Stimulated activated CD4-positive, alpha-beta T cell treated with anti-CD3 and anti-CD28 coated beads, Interleukin-15, amount 100 ng/mL, for 24 hours (primary cell): ENCODE measurements at regions not wholly inside any gene's neighbourhood (a gene's known extent, or its start where the extent isn't known, plus 50 kb on each side); places are given as distances from the start of the nearest gene placed in this dataset.

Experiments used
- DNase-seq: peaks from one replicate; pipeline ENCODE4 v3.0.0-alpha.2; 2020

DNA sequence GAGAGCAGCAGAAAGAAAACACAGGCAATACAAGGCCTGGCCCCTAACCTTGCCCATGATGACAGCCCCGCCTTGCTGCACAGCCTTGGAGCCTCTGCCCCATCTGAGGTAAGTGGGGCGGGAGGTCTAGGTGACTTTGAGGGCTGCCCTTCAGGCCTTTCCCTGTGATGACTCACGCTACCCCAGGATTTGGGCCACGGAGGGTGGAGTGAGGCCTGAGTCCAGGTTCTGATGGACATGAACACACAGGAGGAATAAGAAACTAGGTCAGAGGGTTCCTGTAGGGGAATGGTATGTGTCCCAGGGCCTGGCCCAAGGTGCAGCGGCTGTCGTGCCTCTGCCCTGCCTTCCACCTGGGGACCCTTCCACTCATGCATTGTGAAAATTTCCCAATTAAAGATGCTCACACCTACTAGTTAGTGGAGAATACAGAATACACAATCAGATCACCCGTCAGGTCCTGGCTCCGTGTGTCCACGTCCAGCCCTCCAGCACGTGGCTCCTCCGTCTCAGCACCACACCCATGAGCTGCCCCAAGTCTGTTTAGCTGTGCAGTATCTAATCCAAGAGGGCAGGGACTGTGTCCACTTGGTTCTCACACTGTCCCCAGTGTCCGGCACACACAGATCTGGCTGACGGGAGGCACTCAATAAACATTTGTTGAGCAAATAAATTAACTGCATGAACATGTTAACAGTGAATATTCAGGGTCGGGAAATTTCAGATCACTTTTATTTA, 111.0 kb downstream of the CHST1 start:
- DNase-seq, result no peak

GRCh38 chr11:45553383-45553936, 112.0 kb downstream of the CHST1 start:
- no peak for DNase-seq

- no peak for DNase-seq
These were observed 114.2 kb downstream of the CHST1 start for GRCh38 chr11:45551191-45551713.

GRCh38 chr11:45549257-45549656, 116.2 kb downstream of the CHST1 start:
- DNase-seq, result no peak

DNA sequence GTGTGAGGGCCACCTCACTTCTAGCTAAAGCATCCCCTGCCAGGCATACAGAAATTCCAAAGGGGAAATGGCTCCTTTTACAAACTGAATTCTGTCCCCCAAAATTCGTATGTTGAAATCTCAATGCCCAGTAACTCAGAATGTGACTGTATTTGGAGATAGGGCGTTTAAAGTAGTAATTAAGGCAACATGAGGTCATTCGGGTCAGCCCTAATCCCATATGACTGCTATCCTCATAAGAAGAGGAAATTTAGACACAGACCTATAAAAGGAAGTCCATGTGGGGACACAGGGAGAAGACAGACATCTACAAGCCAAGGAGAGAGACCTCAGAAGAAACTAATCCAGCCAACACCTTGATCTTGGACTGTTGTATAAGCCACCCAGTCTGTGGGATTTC, 119.1 kb downstream of the CHST1 start:
- DNase-seq, result no peak

DNA sequence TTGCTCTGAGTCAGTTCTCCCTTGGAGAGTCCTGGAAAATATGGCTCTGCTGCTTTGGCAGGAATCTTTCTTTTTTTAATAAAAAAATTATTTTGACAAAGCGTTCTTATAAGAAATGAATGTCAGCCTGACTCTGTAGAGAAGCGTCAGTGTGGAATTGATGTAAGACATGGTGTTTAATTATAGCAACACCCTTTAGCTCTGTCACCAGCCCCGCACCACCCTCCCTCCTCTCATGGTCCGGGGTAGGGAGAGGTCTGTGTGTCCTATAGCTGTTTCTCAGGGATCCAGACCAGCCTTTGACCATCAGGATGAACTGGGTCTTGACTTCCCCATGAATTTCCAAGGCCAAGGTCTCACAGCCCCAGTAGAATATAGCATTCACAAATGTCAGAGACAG, 120.6 kb downstream of the CHST1 start:
- DNase-seq, result no peak

DNA sequence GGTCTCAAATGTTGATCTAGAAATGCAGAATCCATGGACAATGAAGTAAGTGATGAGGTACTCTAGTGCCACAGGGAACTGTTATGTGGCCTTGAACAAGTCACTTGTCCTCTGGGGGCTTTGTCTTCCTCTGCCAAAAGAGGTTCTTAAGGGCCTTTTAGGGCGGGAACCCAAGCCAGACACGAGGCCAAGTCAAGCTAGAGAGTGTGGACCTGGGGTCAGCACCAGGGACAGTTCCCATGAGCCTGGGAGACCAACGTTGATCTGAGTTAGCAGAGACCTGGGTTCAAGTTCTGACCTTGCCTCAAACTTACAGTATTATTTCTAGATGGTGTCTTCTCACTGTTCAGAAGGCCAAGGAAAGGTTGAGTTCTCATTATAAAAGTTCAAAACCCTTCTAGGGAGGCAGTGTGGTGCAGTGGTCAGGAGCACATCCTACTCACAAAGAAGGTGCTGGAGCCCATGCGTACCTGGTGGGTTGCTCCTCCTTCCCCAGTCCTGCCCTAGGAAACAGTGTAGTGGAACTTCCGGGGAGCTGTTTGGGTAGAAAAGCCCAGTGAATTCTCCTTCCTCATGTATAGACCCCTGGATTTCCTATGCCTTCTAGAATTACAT, 121.5 kb downstream of the CHST1 start:
- peak; percentile 18 for DNase-seq

DNA sequence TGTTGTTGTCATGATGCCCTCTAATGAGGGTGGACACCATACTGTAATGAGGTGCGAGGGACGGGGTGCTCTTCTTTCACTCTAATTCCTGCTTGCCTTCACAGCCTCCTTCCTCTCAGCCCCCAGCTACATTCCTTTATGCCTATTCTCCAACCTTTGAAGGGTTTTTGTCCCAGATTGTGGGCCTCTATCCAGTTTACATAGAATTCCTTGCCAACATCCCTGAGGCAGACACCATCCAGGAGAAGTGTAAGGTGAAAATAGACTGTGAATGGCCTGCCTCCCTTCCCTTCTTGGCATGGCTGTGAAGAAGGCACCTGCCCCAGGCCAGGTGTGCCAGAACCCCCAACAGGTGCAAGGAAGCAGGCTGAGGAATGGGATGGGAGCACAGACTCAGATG, 122.3 kb downstream of the CHST1 start:
- DNase-seq, result no peak

- no peak for DNase-seq
These were observed 123.6 kb downstream of the CHST1 start for GRCh38 chr11:45541693-45542434.

DNA sequence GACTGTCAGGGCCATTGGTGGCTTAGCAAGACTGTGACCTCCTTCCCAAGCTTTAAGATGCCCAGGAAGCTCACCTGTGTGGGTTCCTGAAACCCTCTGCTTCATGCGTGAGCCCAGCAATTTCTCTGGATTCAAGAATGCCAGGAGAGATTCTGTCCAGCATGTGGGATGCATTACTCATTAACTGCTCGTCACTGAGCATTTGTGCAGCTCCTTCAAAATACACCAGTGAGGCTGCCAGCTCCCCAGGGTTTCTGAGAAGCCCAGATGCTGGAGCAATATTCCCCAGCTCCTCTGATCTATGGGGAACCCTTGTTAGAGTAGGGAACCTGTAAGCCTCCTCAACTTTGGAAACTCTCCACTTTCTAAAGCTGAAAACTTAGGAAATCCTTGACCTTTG, 126.5 kb downstream of the CHST1 start:
- DNase-seq, result no peak

DNA sequence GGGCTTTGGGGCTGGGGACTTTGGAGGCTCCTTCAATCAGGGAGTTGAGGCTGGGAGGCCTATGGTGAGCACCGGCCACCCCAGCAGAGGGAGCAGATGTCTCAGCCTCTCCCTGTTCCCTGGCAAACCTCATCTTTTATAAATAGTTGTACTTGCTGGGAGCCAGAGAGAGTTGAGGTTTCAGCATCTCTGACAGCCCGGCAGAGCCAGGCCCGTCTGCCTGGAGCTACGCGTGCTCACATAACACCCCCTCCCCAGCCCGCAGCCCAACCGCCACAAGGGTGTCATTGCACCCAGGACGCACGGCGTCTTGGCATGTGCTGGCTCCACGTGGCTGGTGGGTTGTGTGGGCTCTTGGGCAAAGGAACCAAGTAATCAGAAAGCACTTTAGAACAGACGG, 127.1 kb downstream of the CHST1 start:
- DNase-seq, result no peak

DNA sequence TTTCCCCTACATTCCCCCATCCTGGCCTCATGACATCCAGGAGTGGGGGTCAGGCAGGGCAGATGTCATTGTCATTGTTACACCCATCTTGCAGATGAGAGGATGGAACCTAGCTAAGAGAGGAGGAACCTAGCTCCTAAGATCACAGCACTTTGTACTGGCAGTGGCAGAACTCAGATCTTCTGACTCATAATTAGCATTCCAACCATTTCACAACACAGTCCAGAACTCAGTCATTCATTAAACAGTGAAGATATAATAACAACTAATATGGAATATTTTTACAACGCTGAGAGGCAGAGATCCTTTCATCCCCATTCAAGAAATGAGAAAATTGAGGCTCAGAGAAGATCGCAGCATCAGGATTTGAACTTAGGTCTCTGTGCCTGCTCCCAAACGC, 127.8 kb downstream of the CHST1 start:
- no peak for DNase-seq

- DNase-seq, result no peak
These were observed 130.4 kb downstream of the CHST1 start for GRCh38 chr11:45535033-45535432.

- DNase-seq, result no peak
These were observed 131.3 kb downstream of the CHST1 start for GRCh38 chr11:45534132-45534531.

DNA sequence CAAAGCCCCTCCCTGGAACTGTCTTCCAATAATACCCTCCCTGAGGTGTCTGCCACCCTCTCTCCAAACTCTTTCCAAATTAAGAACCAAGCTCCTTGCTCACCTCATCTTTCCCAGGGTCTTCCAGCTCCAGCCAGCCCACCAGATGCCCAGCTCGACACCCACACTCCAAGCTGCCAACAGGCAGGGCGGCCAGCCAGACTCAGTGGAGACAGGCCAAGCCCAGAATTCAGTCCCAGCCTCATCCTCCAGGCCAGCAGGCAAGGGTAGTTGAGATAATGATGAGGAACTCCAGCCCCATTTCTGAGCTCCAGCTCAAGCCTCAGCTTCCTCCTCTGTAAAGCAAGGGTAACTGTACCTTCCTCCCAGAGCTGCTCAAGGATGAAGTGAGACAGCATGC, 132.9 kb downstream of the CHST1 start:
- no peak for DNase-seq

DNA sequence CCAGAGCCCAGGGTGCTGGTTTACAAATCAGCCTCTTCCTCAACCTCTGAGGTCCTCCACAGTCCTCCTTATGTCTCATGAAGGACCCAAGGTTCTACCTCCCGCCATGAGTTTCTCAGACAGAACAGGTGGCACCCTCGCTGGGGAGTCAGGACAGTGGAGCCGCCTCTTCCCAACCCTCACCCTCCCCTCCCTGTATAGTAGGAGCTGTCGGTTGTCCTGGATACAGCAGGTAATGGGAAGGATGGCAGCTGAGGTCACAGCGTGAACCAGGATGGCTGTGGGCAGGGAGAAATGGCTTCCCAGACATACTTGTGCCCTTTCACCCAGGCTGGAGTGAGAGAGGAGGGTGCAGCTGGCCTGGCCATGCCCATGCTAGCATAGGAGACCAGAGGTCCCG, 134.6 kb downstream of the CHST1 start:
- DNase-seq, result no peak

GRCh38 chr11:45530111-45530510, 135.3 kb downstream of the CHST1 start:
- no peak for DNase-seq

DNA sequence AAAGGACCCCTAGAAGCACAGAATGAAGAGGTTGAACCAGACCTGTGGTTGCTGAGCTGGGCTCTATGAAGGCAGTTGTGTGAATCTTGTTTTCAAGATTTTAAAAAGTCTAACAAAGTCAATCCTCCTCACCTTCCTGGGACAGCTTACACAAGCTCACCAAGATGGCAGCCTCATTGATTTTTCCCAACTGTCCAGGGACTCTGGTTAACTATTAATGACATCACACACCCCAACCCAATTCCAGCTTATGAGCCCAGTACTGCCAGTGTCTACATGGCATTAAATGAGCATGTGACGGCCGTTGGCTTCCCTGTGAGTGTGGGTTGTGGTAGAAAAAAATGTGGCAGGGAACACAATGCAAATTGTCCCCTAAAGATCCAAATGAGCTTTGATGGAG, 137.0 kb downstream of the CHST1 start:
- DNase-seq, result no peak

DNA sequence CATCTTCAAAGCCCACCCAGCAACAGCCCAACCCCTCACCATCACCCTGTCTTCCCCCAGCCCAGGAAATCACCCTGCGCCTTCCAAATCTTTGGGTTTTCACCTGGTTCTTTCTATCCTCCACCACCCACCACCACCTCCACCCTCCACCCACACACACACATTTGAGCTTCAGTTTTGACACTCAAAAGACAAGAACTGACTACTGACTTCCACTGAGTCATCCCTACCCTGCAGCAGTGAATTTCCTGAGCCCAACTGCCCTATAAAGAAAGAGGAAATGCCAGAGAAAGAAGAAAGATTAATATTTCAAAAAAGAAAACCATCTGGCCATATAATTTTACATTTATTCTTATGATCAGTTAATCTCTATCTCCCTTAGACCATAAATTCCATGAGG, 137.5 kb downstream of the CHST1 start:
- peak; percentile 22 for DNase-seq

GRCh38 chr11:45525393-45525792, 140.0 kb downstream of the CHST1 start:
- no peak for DNase-seq

GRCh38 chr11:45523760-45524159, 141.7 kb downstream of the CHST1 start:
- no peak for DNase-seq

DNA sequence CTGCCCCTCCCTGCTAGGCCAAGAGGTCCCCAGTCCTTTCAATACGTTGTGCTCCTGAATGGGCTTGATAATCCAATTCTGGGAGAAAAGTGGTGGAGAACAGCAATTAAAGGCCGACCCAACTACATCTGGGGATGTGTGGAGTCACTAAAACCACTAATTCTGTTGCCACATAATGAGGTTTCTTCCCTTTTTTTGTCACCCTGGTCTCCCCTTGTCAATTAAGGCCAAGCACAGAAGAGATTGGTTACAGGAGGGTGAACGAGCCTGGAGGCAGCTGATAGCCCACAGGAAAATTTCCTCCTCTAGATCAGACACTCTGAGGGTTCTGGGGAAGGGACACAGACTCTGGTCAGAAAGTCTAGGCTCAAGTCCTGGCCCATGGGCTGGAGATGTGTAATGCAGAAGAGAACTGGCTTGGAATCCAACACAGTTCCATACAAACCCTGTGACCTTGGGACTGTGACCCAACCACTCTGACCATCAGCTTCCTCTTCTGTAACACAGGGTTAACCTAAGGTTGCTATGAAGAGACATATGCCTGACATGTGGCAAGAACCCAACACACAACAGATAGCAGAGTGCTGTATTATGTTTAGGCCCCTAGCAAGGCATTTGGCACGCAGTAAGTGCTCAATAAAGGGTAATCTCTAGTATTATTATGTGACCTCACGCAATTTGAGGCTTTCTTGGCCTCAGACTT, 146.4 kb downstream of the CHST1 start:
- DNase-seq, result no peak
